ENCODE measurements at regions not wholly inside any gene's neighbourhood (a gene's known extent, or its start where the extent isn't known, plus 50 kb on each side); places are given as distances from the start of the nearest gene placed in this dataset.
"Not testable (repeated sequence)": the region's sequence is repeated elsewhere in the genome, so short reads cannot be mapped to it uniquely, and the experiment has no call there.

DNA sequence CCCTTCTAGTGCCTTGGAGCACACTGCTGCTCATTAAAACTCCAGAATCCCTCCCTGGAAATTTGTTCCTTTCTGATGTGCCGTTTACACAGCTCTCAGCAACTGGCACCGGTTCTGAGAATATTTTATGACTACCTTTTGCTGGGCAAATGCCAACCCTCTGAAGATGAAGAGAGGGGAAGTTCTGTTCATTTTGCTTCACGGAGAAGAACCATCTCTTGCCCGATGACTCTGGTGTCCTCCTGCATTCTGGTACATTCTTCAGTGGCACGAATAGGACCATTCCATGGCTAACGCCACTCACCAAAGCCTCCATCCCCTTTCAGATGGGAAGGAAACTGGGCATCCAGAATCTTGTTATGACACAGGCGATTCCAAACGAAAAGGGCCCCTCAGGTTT, 96.2 kb upstream of the SIM2 start:
- DNase-seq = no peak

DNA sequence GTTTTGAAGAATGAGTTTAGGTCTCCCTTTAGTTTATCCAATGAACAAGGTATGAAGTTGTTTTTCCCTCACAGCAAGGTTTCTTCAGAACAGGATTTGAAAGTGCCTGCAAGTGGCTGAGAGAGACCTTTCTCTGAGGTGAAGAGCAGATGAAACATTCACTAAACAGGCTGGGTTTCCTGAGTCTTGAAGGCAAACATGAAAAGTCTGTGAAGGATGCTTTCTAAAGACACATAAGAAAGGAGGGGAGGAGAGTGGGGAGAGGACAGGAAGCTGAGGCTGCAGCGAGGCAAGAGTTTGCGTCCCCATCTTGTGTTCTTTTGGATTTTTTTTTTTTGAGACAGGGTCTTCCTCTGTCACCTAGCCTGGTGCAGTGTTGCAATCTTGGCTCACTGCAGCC, 95.7 kb upstream of the SIM2 start:
- DNase-seq = no peak

DNA sequence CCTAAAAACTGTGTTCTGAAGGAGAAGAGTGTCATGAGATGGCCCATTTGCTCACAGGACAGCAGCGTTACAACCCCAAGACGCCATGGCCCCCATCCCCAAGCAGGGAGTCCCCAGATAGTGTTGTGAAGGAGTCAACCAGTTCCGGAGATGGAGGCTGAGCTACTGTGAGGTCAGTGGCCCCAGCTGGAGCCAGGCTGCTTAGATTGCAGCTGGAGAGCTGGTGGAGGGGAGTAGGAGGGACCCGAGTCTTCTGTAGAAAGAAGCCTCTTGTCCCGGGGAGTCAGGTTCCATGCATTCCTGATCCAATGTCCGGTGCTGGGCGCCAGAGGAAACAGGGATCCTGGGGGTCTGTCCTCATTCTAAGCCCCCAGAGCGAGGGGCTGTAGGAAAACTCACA, 93.5 kb upstream of the SIM2 start:
- DNase-seq = no peak

DNA sequence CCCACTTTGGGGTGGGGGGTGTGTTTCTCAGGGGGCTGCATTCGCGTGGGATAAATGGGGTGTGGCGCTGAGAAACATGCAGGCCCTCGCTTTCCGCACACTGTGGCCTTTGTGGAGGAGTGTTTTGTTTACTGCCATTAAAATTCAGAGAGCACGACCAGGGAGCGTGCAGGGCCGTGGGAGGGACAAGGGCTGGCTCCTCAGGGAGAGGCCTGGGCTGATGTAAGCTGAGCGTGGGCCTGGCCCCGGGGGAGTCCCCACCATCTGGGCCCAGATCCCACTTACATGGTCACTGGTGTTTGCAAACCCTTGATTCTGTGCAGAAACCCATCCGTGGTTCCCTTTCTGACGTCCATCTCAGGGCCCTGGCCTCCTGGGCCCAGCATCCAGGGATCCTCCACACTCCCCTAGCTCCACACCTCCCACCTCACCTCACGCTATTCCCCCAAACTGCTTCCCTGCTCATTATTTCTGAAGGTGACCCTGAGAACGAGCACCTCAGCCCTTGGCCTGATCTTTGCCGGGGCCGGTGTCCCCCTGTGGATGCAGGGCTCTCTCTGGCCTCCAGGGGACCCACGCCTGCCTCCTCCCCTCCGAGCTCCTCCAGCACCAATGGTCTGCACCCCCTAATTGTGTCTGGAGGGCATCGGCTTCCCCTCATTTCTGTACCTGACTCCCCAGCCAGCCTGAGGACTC, 92.5 kb upstream of the SIM2 start:
- DNase-seq = no peak

DNA sequence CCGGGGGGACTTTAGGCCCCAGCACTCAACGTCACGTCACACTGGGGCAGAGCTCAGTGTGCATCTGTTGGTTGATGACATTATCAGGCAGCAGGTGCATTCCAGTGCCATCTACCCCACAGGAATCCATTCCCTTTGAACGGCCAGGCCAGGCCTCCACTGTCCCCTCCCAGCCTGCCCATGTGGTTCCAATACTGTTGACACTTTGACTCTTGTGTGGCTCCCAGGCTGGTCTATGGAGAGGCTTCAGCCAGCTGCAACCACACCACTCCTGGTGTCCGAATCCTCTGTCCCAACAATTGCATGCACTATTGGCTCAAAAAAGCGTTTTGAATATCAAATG, 92.0 kb upstream of the SIM2 start:
- DNase-seq = no peak

DNA sequence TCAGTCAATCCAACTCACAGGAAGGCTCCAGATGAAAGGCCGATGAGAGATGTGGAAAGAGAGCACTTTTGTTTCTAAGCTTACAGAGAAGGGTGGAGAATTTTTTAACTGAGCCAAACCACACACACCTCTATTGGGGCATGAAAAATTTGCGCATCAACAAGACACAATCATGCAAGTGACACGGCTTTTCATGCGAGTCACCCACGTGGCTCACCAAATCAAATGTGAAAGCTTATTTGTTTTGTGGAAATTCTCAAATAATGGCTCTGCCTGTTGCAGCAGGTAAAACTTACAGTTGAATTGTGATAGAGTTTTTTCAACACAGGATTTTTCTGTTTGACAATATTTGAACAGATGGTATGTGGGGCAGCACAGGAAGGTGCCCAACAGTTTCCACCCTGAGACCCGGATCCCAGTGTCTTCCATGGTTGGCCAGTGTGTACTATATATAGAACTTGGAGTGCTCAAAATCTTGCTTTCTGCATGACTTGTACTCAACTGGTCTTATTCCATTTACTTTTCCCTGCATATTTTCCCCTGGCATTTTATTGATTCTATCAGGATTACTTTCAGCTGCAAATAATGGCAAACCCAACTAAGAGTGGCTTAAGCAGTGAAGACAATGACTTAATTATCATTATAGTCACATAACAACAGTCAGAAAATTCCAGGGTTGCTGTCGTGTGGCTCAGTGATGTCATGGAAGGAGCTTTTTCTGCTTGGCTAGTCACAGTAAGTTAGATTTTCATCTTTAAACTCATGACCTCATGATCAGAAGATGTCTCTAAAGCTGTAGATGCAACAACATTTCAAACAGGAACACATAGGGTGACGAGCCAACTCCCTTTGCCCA, 90.6 kb upstream of the SIM2 start:
- no peak for DNase-seq

DNA sequence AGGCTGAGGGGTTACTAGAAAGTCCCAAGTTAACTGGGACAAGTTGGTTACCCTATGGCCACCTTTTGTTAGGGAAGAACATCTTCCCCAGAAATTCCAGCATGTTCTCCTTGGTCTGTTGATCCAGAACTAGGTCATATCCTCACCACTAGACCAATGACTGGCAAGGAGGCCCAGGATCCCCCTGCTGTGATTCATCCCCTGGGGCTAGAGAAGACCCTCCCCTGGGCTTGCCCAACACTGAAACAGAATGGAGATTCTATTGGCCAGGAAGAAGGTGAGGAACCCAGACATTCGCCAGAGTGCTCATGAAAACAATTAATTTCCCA, 90.1 kb upstream of the SIM2 start:
- DNase-seq = no peak

DNA sequence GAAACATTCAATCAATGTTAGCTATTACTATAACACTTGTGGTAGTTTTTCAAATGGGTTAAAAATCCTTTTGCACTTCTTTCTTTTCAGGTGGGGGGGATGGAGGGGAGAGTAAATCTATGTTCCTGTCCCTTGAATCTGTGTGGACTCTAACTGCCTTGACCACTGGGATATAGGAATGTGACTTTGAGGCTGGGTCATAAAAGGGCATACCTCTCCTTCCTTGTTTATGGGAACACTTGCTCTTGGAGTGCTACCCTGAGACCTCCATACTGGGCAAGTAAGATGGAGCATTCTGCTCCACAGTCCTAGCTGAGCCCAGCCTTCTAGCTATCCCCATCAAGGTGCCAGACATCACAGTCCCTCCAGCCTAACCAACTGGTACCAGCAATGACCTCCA, 89.3 kb upstream of the SIM2 start:
- no peak for DNase-seq

DNA sequence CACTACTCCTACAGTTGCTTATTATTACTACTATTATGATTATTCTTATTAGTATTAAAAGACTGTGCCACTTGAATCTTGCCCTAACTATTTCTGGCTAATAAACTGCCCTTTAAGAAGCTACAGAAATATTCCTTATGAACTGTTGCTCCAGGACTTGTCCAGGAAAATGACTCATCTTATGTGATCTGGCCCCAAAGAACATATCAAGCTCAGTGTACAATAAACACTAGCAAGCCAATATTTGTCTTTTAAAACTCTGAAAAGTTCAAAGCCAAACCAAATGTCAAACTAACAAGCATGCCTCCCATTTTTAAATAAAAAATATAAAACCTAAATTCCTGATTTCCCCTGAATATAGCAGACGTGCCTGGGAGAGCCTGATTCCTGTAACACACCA, 88.7 kb upstream of the SIM2 start:
- no peak for DNase-seq

DNA sequence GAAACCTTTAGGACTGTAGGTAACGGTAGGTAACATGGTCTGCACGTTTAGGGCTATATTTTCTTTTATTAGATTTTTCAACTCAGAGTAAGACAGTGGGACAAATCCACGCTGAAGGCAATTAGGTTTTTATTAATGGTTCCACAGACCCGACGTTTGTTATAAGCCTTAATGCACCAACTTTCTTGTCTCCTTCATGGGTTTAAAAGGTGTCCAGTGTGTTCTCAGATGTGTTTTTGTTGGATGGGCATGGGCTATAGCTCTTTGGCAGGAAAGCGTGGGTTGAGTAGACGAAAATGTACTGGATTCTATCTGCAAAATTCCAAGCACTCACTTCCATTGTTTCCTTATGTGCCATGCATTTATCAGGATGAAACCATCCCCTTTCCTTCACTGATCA, 88.0 kb upstream of the SIM2 start:
- no peak for DNase-seq

DNA sequence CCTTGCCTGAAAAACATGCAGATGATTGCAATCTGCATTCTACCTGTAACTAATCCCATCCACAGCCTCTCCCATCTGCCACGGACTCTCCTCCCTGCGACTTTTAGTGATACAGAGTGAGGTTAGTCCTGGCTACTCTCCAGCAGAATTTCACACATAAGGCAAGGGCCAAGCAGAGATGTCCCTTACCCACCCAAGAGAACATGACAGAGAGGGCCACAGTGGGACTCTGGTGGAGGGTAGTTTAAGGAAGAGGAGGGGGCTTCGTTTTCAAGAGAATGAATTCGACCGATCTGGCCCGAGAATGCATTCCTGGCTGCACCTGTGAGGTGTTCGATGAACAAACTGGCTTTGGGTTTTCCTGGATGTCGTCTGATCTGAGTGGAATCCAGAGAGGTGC, 87.5 kb upstream of the SIM2 start:
- no peak for DNase-seq

DNA sequence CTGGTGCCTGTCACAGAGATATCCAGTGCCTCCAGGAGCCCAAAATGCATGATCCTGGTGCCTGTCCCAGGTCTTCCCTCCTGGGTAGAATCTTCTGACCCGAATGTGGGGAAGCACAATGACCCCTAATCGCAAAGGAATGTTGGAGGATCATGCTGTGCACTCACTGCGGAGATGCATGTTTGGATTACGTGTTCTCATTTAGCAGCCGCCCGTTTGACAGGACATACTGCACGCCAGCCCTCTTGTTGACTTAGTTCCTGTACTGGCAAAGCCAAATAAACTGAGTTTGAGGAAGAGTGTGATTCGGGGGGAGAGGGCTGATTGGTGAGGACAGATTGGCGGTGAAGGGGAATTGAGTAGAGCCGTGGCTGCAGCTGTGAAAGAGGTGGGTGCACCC, 85.9 kb upstream of the SIM2 start:
- DNase-seq = no peak

DNA sequence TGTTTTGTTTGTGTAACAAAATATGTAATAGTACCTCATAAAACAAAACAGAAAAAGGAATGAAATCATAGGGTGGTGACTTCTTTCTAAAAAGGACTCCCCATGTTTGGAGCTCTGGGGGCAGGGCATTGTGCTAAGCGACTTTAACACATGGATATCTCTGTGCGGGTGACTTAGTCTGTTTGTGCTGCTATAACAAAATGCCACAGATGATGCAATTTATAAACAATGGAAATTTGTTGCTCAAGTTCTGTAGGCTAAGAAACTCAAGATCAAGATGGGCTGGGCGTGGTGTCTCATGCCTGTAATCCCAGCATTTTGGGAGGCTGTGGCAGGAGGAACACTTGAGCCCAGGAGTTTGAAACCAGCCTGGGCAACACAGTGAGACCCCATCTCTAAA, 85.4 kb upstream of the SIM2 start:
- DNase-seq = no peak

DNA sequence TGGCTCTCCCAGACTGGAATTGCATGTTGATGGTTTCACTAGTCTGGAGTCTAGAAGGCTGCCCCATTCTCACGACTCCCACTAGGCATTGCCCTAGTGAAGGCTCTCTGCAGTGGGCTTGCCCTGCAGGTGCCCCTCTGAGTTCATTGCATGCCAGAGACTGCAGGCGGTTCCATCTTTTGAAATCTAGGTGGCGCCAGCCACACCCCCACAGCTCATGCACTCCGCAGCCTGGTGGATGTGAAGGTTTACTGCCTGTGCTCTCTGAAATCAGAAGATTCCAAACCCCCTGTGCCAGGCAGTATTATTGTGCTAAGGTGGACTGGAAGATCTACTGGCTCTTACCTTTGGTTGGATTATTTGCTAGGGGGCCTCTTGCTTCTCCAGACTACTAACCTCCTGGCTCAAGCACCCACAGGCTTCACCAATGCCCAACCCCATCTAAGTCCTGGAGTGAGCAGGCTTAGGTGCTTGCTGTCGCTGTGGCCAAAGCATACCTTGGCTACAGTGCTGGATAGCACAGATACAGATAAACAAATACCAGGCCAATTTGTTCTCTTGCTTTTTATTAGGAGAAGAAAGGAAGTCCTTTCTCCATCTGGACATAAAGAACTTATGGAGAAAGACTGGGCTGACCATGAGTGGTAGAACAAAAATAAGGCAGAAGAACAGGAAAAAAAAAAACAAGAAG, 83.5 kb upstream of the SIM2 start:
- no peak for DNase-seq

DNA sequence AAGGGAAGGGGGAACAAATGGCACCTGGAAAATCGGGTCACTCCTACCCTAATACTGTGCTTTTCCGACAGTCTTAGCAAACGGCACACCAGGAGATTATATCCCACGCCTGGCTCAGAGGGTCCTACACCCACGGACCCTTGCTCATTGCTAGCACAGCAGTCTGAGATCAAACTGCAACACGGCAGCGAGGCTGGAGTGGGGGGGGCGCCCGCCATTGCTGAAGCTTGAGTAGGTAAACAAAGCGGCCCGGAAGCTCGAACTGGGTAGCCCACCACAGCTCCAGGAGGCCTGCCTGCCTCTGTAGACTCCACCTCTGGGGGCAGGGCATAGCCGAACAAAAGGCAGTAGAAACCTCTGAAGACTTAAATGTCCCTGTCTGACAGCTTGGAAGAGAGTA, 82.1 kb upstream of the SIM2 start:
- not testable (repeated sequence) for DNase-seq

DNA sequence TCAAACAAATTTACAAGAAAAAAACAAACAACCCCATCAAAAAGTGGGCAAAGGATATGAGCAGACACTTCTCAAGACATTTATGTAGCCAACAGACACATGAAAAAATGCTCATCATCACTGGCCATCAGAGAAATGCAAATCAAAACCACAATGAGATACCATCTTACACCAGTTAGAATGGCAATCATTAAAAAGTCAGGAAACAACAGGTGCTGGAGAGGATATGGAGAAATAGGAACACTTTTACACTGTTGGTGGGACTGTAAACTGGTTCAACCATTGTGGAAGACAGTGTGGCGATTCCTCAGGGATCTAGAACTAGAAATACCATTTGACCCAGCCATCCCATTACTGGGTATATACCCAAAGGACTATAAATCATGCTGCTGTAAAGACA, 77.1 kb upstream of the SIM2 start:
- DNase-seq = not testable (repeated sequence)

DNA sequence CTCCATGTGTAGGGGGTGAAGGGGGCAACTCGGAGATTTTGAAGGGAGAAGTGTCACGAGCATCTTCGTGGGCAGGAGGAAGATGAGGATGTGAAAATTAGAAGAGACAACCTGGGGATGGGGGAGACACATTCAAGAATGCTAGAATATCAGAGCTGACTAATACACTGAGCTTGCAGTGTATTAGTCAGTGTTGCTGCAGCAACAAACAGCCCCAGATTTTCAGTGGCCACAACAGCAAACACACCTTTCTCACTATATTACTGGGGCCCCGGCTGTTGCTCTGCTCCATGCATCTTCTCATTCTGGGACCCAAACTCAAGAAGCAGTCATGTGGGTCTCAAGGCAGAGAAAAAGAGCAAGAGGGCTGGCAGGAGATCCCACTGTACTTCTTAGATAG, 74.8 kb upstream of the SIM2 start:
- DNase-seq = no peak

DNA sequence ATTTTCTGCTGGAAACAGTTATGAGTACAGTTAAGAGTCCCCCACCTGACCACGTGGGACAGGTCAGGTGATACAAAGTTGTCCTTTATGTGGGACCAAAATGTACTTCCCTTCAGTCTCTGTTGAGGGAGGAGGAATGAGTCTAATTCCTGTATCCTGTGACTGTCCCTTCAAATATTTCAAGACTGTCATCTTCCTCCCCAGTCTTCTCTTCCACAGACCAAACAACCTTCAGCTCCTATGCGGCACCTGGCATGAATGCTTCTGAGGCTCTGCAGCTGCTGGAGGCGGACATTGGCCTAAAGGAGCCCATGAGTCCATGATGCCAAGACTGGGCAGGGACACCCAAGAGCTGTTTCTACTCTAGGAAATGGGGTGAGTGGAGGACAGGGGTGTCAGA, 72.1 kb upstream of the SIM2 start:
- no peak for DNase-seq

DNA sequence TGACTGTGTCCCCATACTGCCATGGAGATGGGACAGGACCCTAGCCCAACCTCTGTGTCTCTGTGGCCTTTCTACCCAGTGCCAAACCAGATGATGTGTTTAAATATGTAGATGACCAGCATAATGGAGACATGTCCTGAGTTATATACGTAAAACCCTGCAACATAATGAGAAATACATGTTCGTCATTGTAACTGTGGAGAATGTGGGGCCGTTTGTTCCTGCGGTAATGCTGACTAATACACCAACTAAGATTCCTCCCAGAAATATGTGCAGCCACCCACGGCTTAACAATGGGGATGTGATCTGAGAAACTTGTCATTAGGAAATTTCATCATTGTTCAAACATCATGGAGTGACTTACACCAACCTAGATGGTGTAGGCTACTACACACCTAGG, 71.7 kb upstream of the SIM2 start:
- DNase-seq = no peak

DNA sequence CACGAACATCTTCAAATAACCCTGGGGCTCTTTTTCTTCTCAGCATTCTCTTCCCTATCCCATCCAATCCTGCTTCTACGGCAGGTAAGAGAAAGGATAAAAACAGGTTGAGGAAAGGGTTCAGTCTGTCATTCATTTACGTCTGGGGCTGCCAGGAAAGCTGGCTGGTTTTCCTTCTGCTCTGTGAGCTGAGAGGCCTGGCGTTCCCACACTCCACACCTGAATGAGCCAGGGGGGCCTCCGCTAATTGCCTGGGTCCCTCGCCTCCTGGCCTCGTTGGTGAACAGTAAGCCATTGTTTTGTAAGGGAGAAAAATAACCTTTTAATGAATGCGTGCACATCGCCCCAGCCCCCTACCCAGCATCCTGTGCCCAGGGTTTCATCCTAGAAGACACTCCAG, 70.8 kb upstream of the SIM2 start:
- DNase-seq = no peak

DNA sequence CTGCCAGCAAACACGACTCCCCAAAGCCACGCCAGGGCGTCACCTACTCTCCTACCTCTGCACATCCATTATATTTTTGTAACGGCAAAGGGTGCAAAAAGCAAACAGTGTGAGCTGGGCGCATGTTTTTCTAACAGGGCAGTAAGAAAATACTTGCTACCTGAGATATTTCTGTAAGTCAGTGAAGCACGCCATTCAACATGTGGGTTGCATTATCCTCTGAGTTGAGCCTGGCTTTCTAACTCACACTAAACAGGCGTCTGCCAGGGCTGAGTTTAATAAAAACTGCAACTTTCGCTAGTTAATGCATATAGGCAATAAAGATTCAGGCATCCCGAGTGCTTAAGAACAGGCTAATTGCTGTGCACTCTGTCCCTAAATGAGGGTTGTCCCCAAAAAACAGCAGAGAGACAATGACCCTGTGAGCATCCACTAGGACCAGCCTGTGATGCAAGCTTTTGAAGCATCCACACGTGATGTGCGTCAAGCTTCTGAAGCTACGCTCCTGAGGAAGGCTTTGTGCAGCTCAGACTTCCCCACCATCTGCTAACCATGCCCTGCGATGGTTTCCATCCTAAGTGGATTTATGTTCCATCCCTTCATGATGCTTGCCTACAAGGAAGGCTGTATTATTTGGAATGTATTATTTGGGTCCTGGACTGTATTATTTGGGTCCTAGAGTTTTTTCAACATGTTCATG, 70.0 kb upstream of the SIM2 start:
- DNase-seq = no peak

DNA sequence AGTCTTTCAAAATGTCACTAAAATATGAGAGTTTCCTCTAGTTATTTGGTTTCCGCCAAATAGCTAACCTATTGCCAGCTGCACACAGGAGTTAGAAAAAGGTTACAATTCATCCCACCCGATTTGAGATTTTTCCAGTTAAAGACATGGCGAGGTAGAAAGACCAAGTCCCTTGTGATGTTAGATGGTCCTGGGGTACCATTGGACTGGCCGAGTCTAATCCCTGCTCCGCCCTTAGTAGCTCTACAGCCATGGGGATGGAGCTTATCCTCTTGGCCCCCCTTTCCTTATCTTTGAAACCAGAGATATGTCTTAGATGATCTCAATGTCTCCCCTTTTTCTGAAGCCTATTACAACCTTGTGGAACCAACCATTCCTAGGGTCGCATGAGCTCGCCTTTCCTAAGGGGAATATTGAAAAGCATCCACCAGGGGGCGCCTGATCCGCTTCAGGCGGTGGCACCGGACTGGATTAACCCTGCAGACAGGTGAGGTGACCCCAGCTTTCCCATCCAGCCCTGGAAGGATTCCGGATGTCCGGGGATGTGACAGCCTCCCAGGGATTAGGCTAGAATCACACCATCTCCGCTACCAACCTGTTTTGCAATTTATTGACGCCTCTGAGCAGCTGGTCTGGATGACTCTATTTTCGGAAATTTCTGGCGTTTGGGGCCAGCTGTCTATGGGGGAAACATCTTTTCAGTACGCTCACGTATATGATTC, 68.3 kb upstream of the SIM2 start:
- DNase-seq = peak; percentile 29

DNA sequence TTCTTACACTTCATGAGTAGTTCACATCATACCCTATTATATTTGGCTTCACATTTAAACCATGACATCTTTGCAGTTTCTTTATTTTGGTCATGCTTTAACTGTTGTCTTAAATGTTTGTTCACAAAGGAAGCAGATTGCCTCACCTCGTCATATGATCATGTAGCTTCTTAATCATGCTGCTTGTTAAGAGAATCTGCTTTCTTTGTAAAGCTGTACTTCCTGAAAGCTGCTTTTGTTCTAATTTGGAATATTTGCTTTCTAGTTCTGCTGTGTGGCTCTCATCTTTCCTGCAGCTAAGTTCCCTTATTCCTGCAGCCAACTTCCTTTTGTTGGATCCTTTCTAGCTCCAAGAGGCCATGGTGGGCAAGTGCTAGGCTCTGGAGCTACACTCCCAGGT, 62.9 kb upstream of the SIM2 start:
- no peak for DNase-seq
